Mucosa of descending colon (tissue), 3 donors: ENCODE measurements at regions not wholly inside any gene's neighbourhood (a gene's known extent, or its start where the extent isn't known, plus 50 kb on each side); places are given as distances from the start of the nearest gene placed in this dataset.
"Not testable (repeated sequence)": the region's sequence is repeated elsewhere in the genome, so short reads cannot be mapped to it uniquely, and the experiment has no call there.

Experiments used
- ATAC-seq: fragments of 200-7000 bp; cut with Tn5 transposase; one replicate; pipeline ENCODE4 v1.9.1; 2020; ENCODE audit warnings: mild to moderate bottlenecking, moderate library complexity
- DNase-seq, 3 donors: peaks; one replicate each; pipeline ENCODE4 v3.0.0-alpha.2; 2020
- H3K36me3 ChIP-seq: fragments of 200-600 bp; one replicate; pipeline ENCODE4 v1.8.0; 2021; ENCODE audit warnings: low read depth, mild to moderate bottlenecking
- H3K4me1 ChIP-seq: fragments of 200-600 bp; one replicate; pipeline ENCODE4 v1.8.0; 2021; ENCODE audit warnings: low read depth, mild to moderate bottlenecking
- H3K4me3 ChIP-seq: fragments of 200-600 bp; one replicate; pipeline ENCODE4 v1.8.0; 2021; ENCODE audit warnings: mild to moderate bottlenecking
- H3K9me3 ChIP-seq: fragments of 200-600 bp; one replicate; pipeline ENCODE4 v1.8.0; 2021; ENCODE audit warnings: mild to moderate bottlenecking
- intact Hi-C, 2 donors: fragments of 100-400 bp; cut with DNase I in 1 of 2; cut with micrococcal nuclease in 1 of 2; formaldehyde crosslinking; loops; one replicate each; pipeline versions ENCODE4 v1.11.0 to v1.11.1; 2022; cut with DNase I, micrococcal nuclease
- TF ChIP-seq, protein P1 (sequence below): fragments of 200-600 bp; IDR thresholded peaks from one replicate; pipeline ENCODE4 v1.8.0; 2022; ENCODE audit warnings: antibody characterized with exemption, mild to moderate bottlenecking
- donor health status: DM: no; HTN: no; CAD: no; lungs with moderate emphysema.
- donor health status: DM: no; HTN: no; CAD: no.
- donor health status: DM: no; HTN: yes; CAD: no.

DNA sequence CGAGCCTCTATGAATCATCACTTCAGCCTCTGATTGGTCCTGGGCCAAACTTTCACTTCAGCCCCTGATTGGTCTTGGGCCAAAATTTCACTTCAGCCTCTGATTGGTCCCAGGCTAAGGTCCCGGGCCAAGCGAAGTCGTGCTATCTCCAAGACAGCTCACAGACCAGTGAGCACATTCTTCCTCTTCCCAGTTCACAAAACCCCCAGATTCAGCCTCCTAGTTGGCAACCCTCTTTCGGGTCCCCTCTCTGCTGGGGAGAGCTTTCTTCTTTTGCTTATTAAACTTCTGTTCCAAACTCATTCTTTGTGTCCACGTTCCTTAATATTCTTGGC, 314.3 kb upstream of the ZNF337 start:
- ATAC-seq, DNase-seq, H3K4me3 ChIP-seq, H3K9me3 ChIP-seq, H3K4me1 ChIP-seq, H3K36me3 ChIP-seq, intact Hi-C loops: not testable (repeated sequence)

DNA sequence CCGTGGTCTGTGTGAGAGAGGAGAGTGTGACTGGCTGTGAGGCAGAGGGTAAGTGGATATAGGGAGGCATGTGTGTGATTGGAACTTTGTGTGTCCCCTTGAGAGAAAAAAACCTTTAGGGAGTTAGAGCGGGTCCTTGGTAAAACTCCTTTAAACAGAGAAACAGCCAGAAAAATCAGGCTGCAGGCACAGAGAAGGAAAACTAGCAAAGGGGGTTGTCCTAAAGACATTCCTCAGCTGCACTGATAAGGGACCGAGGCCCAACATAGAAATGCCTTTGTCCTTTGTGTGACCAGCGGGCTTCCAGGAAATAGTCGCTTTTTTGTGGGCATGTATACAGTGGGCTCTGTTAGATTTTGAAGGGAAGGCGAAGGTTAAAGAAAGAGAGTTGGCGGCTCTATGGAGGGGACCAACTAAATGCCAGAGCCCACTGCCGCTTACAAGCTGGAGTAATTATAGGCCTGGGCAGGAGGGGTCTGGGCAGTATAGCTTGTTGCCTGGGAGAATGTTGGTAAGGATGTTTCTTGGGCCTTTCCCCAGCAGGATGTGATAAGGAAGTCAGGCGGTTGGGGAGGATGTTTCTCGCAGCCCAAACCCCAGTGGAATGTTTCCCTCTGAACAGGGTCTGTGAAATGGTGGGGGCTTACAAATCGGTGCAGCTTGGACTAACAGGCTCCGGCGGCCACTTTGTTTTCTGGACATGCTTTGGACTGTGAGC, 313.7 kb upstream of the ZNF337 start:
- DNase-seq, ATAC-seq, H3K9me3 ChIP-seq, intact Hi-C loops, H3K36me3 ChIP-seq, H3K4me1 ChIP-seq: not testable (repeated sequence)
- H3K4me3 ChIP-seq, result peak overlapping the region; percentile 17

DNA sequence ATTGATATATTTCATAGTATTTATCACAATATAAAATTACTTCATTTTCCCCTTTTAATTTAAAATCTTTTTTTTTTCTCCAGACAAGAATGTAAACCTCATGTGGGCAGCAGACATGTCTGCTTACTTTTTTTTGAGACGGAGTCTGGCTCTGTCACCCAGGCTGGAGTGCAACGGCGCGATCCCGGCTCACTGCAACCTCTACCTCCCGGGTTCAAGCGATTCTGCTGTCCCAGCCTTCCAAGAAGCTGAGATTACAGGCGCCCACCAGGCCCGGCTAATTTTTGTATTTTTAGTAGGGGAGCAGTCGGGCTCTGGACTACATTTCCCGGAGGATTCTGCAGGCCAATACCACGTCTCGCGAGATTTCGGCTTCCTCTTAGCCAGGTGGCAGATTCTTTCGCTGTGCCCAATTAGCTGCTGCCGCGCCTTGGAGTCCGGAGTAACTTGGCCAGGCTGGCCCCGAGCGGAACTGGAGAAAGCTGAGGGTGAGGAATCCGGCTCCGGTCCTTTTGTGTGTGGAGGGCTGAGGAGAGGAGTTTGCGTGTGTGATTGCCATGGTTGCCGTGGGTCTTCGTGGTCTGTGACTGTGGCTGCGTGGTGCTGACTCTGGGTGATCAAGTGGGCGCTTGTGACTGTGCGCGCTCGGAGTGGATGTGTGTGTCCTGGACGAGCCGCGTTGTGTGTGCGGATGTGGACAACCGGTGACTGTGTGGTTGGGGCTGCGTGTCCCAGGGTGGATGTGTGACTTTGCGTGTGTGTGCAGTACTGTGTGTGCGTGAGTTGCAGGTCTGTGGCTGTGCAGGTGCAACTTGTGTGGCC, 313.0 kb upstream of the ZNF337 start:
- intact Hi-C loops, H3K9me3 ChIP-seq, H3K36me3 ChIP-seq, H3K4me1 ChIP-seq: not testable (repeated sequence)
- DNase-seq (peak; percentile 86 to 96 (median 88)), ATAC-seq (peak; percentile 34)
- H3K4me3 ChIP-seq, result peak overlapping the region; percentile 17

DNA sequence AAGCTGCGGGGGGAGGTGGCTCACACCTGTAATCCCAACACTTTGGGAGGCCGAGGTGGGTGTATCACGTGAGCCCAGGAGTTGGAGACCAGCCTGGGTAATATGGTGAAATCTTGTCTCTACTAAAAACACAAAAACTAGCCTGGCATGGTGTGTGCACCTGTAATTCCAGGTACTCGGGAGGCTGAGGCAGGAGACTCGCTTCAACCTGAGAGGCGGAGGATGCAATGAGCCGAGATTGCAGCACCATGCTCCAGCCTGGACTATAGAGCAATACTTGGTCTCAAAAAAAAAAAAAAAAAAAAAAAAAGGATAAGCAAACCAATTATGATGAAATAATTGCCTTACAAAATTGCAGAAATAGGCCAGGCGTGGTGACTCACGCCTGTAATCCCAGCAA, 311.4 kb upstream of the ZNF337 start:
- H3K36me3 ChIP-seq, H3K4me1 ChIP-seq, H3K4me3 ChIP-seq, intact Hi-C loops, DNase-seq, ATAC-seq, H3K9me3 ChIP-seq: not testable (repeated sequence)

DNA sequence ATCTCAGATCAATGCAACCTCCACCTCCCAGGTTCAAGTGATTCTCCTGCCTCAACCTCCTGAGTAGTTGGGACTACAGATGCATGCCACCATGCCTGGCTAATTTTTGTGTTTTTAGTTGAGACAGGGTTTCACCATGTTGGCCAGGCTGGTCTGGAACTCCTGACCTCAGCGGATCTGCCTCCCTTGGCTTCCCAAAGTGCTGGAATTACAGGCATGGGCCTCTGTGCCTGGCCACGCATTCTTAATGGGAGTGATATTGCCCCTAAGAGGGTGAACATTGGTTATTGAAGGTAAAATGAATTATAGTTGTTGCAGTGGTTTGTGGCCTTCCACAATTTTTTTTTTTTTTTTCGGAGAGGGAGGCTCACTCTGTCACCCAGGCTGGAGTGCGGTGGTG, 309.5 kb upstream of the ZNF337 start:
- H3K4me3 ChIP-seq, ATAC-seq, H3K9me3 ChIP-seq, DNase-seq, H3K36me3 ChIP-seq, H3K4me1 ChIP-seq, intact Hi-C loops: not testable (repeated sequence)

DNA sequence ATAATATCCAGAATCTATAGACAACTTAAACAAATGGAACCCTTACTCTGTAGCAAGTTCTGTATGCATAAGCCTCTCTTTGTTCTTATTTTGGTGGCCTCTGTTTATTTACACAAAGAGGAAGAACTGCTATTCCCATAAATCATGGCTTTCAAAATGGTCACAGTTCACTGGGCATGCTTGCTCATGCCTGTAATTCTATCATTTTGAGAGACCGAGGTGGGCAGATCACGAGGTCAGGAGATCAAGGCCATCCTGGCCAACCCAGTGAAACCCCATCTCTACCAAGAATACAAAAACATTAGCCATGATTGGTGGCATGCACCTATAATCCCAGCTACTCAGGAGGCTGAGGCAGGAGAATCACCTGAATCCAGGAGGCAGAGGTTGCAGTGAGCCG, 307.3 kb upstream of the ZNF337 start:
- DNase-seq, H3K9me3 ChIP-seq, ATAC-seq, intact Hi-C loops, H3K4me3 ChIP-seq, H3K36me3 ChIP-seq, H3K4me1 ChIP-seq: not testable (repeated sequence)

DNA sequence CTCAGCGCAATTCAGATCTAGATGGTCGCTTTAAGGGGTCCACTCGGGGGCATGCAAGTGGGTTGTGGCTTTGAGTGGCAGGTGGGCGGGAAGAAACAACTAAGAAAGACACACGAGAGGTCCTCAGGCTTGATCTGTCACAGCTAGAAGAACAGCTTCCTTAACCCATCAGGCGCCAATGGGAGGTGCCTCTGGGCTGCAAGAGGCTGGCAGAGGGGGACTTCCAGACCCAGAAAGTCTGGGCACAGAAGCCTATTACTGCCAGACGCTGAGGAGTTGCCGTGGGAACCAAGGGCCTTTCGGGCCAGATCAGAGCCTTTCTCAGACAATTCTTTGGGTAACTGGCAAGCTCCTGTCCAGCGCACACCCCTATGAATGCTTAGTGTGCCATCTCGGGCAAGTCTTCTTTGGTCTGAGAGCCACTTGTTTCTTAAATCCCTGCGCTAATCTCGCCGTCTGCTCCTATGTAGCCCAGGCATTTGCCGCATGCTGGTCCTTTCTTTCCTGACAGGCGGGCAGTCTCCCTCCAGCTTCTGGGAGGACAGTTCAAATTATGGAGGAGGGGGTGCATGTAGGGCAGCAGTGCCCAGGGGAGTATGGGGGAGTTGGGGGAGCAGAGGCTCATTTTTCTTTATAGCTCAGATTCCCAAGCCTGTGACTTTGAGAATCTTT, 300.9 kb upstream of the ZNF337 start:
- H3K36me3 ChIP-seq, intact Hi-C loops, ATAC-seq, H3K4me1 ChIP-seq, H3K4me3 ChIP-seq, H3K9me3 ChIP-seq, DNase-seq: not testable (repeated sequence)

DNA sequence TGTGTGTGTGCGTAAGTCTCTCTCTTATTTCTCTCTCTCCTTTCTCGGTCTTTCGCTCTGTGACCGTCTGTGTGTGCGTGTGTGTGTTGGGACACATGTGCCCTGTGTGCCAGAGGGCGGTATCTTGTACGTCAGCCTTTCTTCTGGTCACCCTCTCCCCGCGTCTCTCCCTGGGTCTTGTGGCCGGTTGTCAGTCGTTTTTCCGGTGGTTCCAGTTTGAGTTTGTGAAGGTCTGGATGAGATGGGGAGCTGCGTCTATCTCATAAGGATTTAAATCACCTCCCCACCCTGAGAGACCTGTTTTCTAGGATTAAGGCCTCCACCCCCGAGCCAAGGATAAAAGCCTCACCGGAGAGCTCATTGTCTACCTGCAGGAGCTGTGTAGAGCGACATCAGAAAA, 295.5 kb upstream of the ZNF337 start:
- intact Hi-C loops, result no loop called here
- TF ChIP-seq, protein P1, sequence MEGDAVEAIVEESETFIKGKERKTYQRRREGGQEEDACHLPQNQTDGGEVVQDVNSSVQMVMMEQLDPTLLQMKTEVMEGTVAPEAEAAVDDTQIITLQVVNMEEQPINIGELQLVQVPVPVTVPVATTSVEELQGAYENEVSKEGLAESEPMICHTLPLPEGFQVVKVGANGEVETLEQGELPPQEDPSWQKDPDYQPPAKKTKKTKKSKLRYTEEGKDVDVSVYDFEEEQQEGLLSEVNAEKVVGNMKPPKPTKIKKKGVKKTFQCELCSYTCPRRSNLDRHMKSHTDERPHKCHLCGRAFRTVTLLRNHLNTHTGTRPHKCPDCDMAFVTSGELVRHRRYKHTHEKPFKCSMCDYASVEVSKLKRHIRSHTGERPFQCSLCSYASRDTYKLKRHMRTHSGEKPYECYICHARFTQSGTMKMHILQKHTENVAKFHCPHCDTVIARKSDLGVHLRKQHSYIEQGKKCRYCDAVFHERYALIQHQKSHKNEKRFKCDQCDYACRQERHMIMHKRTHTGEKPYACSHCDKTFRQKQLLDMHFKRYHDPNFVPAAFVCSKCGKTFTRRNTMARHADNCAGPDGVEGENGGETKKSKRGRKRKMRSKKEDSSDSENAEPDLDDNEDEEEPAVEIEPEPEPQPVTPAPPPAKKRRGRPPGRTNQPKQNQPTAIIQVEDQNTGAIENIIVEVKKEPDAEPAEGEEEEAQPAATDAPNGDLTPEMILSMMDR, result no peak

DNA sequence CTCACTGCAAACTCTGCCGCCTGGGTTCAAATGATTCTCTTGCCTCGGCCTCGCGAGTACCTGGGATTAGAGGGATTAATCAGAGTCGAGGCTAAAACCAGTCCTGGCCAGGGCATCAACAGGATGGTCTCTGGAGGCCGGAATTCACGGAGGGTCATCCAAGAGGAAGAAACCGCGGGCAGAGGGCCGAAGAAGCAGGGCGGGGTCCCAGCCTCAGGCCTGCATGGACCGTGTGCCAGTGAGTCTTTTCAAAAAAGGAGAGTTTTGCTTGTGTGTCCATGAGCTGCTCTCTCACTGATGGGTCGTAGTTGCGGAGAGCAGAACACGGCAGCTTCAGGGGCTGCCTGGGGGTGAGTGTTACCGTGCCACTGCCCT, 295.1 kb upstream of the ZNF337 start:
- TF ChIP-seq, protein P1, result no peak
- intact Hi-C loops, result no loop called here
- no peaks in the 10 kb centered on the region for H3K36me3 ChIP-seq
- no peak overlapping the region for H3K4me3 ChIP-seq
- H3K4me1 ChIP-seq, result no peaks in the 10 kb centered on the region
- no peaks in the 10 kb centered on the region for H3K9me3 ChIP-seq
- DNase-seq (no peak), ATAC-seq (no peak)

More for the DNA sequence above, 295.5 kb upstream of the ZNF337 start:
- DNase-seq (no peak), ATAC-seq (no peak)
- no peaks in the 10 kb centered on the region for H3K36me3 ChIP-seq
- no peak overlapping the region for H3K4me3 ChIP-seq
- H3K9me3 ChIP-seq, result no peaks in the 10 kb centered on the region
- H3K4me1 ChIP-seq, result no peaks in the 10 kb centered on the region
